B cell (primary cell): ENCODE measurements at regions not wholly inside any gene's neighbourhood (a gene's known extent, or its start where the extent isn't known, plus 50 kb on each side); places are given as distances from the start of the nearest gene placed in this dataset.

Experiments
- ATAC-seq: fragments of 200-7000 bp; cut with Tn5 transposase; one replicate; pipeline ENCODE4 v1.10.0; 2021; ENCODE audit warnings: low read depth, mild to moderate bottlenecking, moderate number of reproducible peaks, moderate library complexity
- CTCF ChIA-PET: fragments of 350-600 bp; sonication (Branson Sonifier 250); formaldehyde crosslinking; loops from one replicate; lab custom pipeline; 2021; ENCODE audit warnings: antibody characterized with exemption, inconsistent platforms; lab: Charles Lee
- POLR2A ChIA-PET: fragments of 350-600 bp; sonication (Branson Sonifier 250); formaldehyde crosslinking; loops from one replicate; lab custom pipeline; 2021; ENCODE audit warnings: antibody characterized with exemption; lab: Charles Lee
- DNase-seq: peaks from one replicate; pipeline ENCODE4 v3.0.0; 2013
- H2AFZ ChIP-seq: 2 replicates; pipeline ENCODE4 v1.6.1; 2012; ENCODE audit warnings: mild to moderate bottlenecking, low read depth, low read length; ENCODE audit not compliant: insufficient read depth, poor library complexity, severe bottlenecking
- H3K27ac ChIP-seq, 2 donors: 1 replicate in 1 of 2; 2 replicates in 1 of 2; pipeline ENCODE4 v1.5.1; 2012 to 2013; ENCODE audit warnings: low read length in 2 of 2, mild to moderate bottlenecking in 2 of 2, moderate library complexity in 1 of 2
- H3K27me3 ChIP-seq, 4 experiments: fragments of 200-600 bp in 1 of 4; sonication (generic) in 1 of 4; replicated peaks in 1 of 4; 1 replicate in 2 of 4; 2 replicates in 2 of 4; pipeline versions ENCODE4 v1.6.1 to v1.7.0; 2013 to 2016; ENCODE audit warnings: low read length in 3 of 4, mild to moderate bottlenecking in 2 of 4, mixed read lengths in 1 of 4, moderate library complexity in 1 of 4; ENCODE audit not compliant: insufficient read depth in 4 of 4, control insufficient read depth in 3 of 4; ENCODE audit errors: control extremely low read depth in 1 of 4
- H3K36me3 ChIP-seq, 2 experiments: replicated peaks in 1 of 2; 1 replicate in 1 of 2; 2 replicates in 1 of 2; pipeline versions ENCODE4 v1.6.1 to v1.7.1; 2013; ENCODE audit warnings: low read length in 1 of 2; ENCODE audit not compliant: insufficient read depth in 2 of 2, control insufficient read depth in 1 of 2; ENCODE audit errors: control extremely low read depth in 1 of 2, extremely low read depth in 1 of 2
- H3K4me1 ChIP-seq, 2 donors: fragments of 200-600 bp in 1 of 2; sonication (generic) in 1 of 2; 1 replicate in 1 of 2; 2 replicates in 1 of 2; pipeline versions ENCODE4 v1.5.1 to v1.6.1; 2013 to 2017; ENCODE audit warnings: low read length in 2 of 2; ENCODE audit not compliant: control insufficient read depth in 2 of 2, insufficient read depth in 2 of 2
- H3K4me2 ChIP-seq: replicated peaks from 2 replicates; pipeline ENCODE3; 2012; ENCODE audit warnings: mild to moderate bottlenecking, low read depth, low read length; ENCODE audit not compliant: poor library complexity, severe bottlenecking
- H3K4me3 ChIP-seq, 5 experiments: fragments of 200-600 bp in 1 of 5; sonication (generic) in 1 of 5; 1 replicate in 3 of 5; 2 replicates in 2 of 5; pipeline versions ENCODE4 v1.5.1 to v1.7.0; 2011 to 2016; ENCODE audit warnings: low read length in 4 of 5, mild to moderate bottlenecking in 4 of 5, low read depth in 2 of 5, control low read depth in 1 of 5, moderate library complexity in 1 of 5; ENCODE audit not compliant: insufficient read depth in 1 of 5; ENCODE audit errors: control extremely low read depth in 1 of 5, extremely low read depth in 1 of 5
- H3K79me2 ChIP-seq: fragments of 200-600 bp; sonication (generic); one replicate; pipeline ENCODE4 v1.6.0; 2016; ENCODE audit warnings: low read length; ENCODE audit not compliant: control insufficient read depth, insufficient read depth
- H3K9ac ChIP-seq: fragments of 200-600 bp; sonication (generic); 2 replicates; pipeline ENCODE4 v1.6.1; 2017; ENCODE audit warnings: mild to moderate bottlenecking, low read length, moderate library complexity
- H3K9me3 ChIP-seq, 3 donors: one replicate each; pipeline versions ENCODE4 v1.6.1 to v1.7.1; 2013; ENCODE audit warnings: low read length in 2 of 3; ENCODE audit not compliant: control insufficient read depth in 2 of 3, insufficient read depth in 1 of 3; ENCODE audit errors: control extremely low read depth in 1 of 3
- H4K20me1 ChIP-seq: 2 replicates; pipeline ENCODE4 v1.6.0; 2012; ENCODE audit warnings: mild to moderate bottlenecking, low read length; ENCODE audit not compliant: insufficient read depth, control insufficient read depth, poor library complexity, severe bottlenecking
- H3K27ac Mint-ChIP-seq: one replicate; pipeline ENCODE4 v1.8.0; 2021; ENCODE audit warnings: mixed read lengths
- H3K27me3 Mint-ChIP-seq: one replicate; pipeline ENCODE4 v1.8.0; 2021; ENCODE audit warnings: mixed read lengths
- H3K4me1 Mint-ChIP-seq: one replicate; pipeline ENCODE4 v1.8.0; 2021; ENCODE audit warnings: mixed read lengths
- H3K4me3 Mint-ChIP-seq: one replicate; pipeline ENCODE4 v1.8.0; 2021; ENCODE audit warnings: mixed read lengths
- H3K9me3 Mint-ChIP-seq: one replicate; pipeline ENCODE4 v1.8.0; 2022; ENCODE audit warnings: mixed read lengths; ENCODE audit not compliant: insufficient read depth
- CTCF ChIP-seq: fragments of 200-600 bp; IDR thresholded peaks from one replicate; pipeline ENCODE4 v1.8.0; 2022; ENCODE audit warnings: antibody characterized with exemption, mild to moderate bottlenecking
- EZH2 ChIP-seq: IDR thresholded peaks from 2 replicates; pipeline ENCODE4 v1.6.1; 2012; ENCODE audit warnings: borderline replicate concordance, low read depth, mild to moderate bottlenecking, moderate library complexity, low read length; ENCODE audit not compliant: insufficient read depth, poor library complexity, severe bottlenecking
- WGBS: methylation state at CpG from one replicate; pipeline ENCODE4 v1.1.5; 2013; ENCODE audit warnings: missing lambda C conversion rate; ENCODE audit not compliant: insufficient coverage; 5-methylcytosine and 5-hydroxymethylcytosine counted together
- intact Hi-C: fragments of 100-400 bp; cut with micrococcal nuclease; formaldehyde crosslinking; loops from one replicate; pipeline ENCODE4 v1.10.0; 2022

GRCh38 chr11:15769203-15769602 is 587.1 kb downstream of the SOX6 start:
- POLR2A ChIA-PET = no interaction called here
- intact Hi-C loops = no loop called here

GRCh38 chr11:15770798-15771414 is 585.4 kb downstream of the SOX6 start:
- Mint-ChIP-seq H3K27me3 (no peaks in the 10 kb centered on the region), H3K27ac (no peak overlapping the region)

More at GRCh38 chr11:15769203-15769602, 587.1 kb downstream of the SOX6 start:
- CTCF ChIA-PET = no interaction called here
- Histone ChIP-seq H2AFZ (no peak overlapping the region), H3K4me3 (no peak overlapping the region), H3K9ac (no peak overlapping the region), H3K9me3 (no peaks in the 10 kb centered on the region), H3K27ac (no peak overlapping the region), H3K4me1 (no peaks in the 10 kb centered on the region), H3K79me2 (no peaks in the 10 kb centered on the region), H3K27me3 (no peaks in the 10 kb centered on the region), H3K4me2 (no peak overlapping the region), H3K36me3 (no peaks in the 10 kb centered on the region), H4K20me1 (no peaks in the 10 kb centered on the region)
- 100% methylated on average over 1 of the region's 3 CpGs for WGBS
- Mint-ChIP-seq H3K27ac (no peak overlapping the region), H3K4me1 (no peaks in the 10 kb centered on the region), H3K4me3 (no peak overlapping the region), H3K27me3 (no peaks in the 10 kb centered on the region), H3K9me3 (no peaks in the 10 kb centered on the region)
- no peak for DNase-seq
- TF ChIP-seq CTCF (no peak), EZH2 (no peak)
- no peak for ATAC-seq

More at GRCh38 chr11:15770798-15771414, 585.4 kb downstream of the SOX6 start:
- Histone ChIP-seq H3K27ac (no peak overlapping the region), H3K9ac (no peak overlapping the region), H3K27me3 (no peaks in the 10 kb centered on the region), H3K79me2 (no peaks in the 10 kb centered on the region), H3K4me2 (no peak overlapping the region), H3K4me3 (no peak overlapping the region), H2AFZ (no peak overlapping the region), H3K9me3 (no peaks in the 10 kb centered on the region), H3K36me3 (no peaks in the 10 kb centered on the region), H3K4me1 (no peaks in the 10 kb centered on the region), H4K20me1 (no peaks in the 10 kb centered on the region)
- POLR2A ChIA-PET = no interaction called here
- Mint-ChIP-seq H3K4me3 (no peak overlapping the region), H3K4me1 (no peaks in the 10 kb centered on the region), H3K9me3 (no peaks in the 10 kb centered on the region)
- TF ChIP-seq CTCF (no peak), EZH2 (no peak)
- intact Hi-C loops = no loop called here
- WGBS = no CpG with 5 or more reads among the region's 1 CpG
- DNase-seq = no peak
- CTCF ChIA-PET = no interaction called here
- ATAC-seq = no peak
